GM20431 (cell line): ENCODE measurements at regions not wholly inside any gene's neighbourhood (a gene's known extent, or its start where the extent isn't known, plus 50 kb on each side); places are given as distances from the start of the nearest gene placed in this dataset.
"Not testable (repeated sequence)": the region's sequence is repeated elsewhere in the genome, so short reads cannot be mapped to it uniquely, and the experiment has no call there.

Source experiments
- in situ Hi-C: fragments of 300-500 bp; cut with MseI, MboI; formaldehyde crosslinking; loops from one replicate; pipeline ENCODE4 v1.15.0; 2020; ENCODE audit warnings: low sequenced_read_pairs; ENCODE audit not compliant: unreplicated experiment

- in situ Hi-C loops, result no loop called here
These were observed 99.5 kb upstream of the MSX2 start for GRCh38 chr5:174624733-174625522.

GRCh38 chr5:174625591-174626350 lies 98.6 kb upstream of the MSX2 start:
- in situ Hi-C loops, result no loop called here

DNA sequence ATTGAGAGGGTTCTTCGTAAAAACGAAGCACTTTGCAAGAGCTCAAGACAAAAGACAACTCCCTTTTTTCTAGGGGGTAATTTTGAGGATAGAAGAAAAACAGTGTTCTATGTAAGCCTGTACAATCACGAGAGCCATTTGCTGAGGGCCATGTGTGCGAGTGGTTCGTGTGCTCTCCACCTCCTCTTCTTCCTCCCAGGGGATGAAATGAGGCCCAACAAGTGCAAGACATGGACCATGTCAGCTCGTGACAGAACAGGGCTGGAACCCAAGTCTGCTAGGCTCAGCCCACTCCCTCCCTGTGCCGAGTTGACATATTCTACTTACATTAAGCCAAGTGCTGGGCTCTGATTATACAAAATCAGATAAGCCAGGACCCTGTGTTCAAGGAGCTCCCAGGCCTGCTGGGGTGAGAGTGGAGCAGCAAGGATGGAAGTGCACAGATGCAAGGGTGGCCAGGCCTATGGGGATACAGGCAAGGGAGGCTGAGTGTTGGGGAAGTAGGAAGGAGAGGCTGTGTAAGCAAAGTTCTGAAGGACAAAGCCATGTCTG lies 97.9 kb upstream of the MSX2 start:
- in situ Hi-C loops, result no loop called here

DNA sequence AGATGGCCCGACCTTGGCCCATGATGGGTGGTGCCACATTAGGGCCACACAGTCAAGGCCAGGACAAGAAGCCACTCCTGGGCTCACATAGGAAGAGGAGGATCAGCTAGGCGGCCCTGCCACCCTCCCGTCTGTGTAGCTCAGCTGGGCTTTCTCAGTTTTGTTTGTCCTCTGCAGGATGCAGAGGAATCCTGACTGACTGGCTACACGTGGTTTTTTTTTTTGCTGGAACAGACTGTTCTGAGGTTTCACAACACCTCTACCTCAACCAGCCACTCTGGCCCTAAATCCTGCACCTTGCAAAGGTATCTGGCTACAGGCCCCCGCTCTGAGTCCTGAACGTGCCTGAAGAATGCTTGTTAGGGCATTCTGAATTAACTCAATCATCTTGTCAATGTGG lies 88.3 kb upstream of the MSX2 start:
- in situ Hi-C loops, result no loop called here

DNA sequence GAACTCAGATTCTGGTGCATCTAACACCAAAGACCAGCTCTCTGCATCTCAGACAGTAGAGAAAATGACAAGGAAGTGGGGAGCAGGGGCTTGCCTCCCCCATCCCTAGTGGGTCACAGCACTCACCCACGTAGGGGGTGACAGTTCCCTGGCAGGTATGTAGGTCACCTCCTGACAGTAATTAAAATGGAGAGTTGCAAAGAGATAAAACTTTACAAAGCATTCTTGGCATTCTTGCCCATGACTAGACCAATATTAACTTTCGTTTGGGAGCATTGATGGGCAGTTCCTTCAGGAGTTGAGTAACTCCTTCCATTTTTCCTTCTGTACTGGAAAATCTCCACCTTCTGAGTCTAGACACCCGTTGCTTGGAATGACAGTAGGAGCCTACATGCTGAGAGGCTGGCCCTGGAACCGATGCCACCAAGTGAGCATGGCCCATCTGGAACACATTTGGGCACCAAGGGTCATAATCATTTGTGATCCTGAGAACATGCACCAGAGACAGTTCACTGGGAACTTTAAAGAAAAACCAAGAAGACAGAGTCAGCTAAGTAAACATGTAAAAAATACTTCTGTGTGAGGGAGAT lies 81.5 kb upstream of the MSX2 start:
- in situ Hi-C loops, result no loop called here

- in situ Hi-C loops, result no loop called here
These were observed 79.9 kb upstream of the MSX2 start for GRCh38 chr5:174644436-174644835.

DNA sequence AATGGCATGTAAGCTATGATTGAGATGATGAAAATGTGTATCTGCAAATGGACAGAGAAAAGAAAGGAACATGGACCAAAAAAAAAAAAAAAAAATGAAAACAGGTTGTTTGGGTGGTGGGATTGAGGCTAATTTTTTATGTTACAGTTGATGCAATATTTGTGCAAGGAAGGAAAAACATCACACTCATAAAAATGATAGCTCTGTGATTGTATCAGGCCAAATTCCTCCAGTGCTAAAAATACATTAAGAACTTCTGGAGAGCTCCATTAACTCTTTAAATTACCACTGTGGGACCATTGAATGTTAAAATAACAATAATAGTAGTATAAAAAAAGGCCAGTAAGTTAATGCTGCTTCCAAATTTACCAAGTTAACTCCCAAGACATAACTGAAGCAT lies 79.5 kb upstream of the MSX2 start:
- in situ Hi-C loops, result no loop called here

DNA sequence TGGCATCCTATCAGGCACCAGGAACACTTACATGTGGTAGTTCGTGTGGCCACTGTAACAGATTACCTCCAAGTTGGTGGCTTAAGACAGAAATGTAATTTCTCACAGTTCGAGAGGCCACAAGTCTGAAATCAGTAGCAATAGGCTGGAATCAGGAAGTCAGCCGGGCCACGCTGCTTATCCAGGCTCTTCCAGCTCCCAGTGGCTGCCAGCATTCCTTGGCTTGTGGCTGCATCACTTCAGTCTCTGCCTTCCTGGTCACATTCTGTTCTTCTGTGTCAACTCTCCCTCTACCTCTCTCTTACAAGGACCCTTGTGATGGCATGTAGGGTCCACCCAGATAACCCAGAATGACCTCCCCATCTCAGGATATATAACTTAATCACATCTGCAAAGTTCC lies 78.7 kb upstream of the MSX2 start:
- in situ Hi-C loops, result no loop called here

DNA sequence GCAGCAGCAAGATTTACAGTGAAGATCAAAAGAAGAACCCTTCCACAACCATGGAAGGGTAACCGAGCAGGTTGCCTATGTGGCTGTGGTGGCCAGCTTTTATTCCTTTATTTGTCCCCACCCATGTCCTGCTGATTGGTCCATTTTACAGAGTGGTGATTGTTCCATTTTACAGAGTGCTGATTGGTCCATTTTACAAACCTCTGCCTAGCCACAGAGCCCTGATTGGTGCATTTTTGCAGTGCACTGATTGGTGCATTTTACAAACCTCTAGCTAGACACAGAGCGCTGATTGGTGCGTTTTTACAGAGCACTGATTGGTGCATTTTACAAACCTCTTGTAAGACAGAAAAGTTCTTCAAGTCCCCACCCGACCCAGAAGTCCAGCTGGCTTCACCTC lies 75.8 kb upstream of the MSX2 start:
- in situ Hi-C loops, result not testable (repeated sequence)

- in situ Hi-C loops, result no loop called here
These were observed 75.0 kb upstream of the MSX2 start for GRCh38 chr5:174649391-174649790.

DNA sequence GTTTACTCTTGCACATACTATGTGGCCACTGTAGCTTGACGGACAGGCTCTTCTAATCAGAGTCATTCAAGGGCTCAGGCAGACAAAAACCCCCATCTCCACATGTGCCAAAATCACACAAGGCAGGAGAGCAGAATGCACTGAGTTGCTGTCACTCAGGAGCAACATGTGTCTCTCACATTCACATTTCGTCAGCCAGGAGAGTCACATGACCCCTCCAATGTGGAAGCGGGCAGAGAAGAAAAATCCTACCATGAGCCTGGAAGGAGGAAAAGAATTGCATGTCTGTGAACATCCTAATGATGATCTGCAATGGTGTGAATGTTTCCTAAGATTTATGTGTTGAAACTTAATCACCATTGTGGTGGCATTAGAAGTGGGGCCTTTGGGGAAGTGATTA lies 69.9 kb upstream of the MSX2 start:
- in situ Hi-C loops, result no loop called here

GRCh38 chr5:174655351-174655750 lies 69.0 kb upstream of the MSX2 start:
- in situ Hi-C loops, result no loop called here

DNA sequence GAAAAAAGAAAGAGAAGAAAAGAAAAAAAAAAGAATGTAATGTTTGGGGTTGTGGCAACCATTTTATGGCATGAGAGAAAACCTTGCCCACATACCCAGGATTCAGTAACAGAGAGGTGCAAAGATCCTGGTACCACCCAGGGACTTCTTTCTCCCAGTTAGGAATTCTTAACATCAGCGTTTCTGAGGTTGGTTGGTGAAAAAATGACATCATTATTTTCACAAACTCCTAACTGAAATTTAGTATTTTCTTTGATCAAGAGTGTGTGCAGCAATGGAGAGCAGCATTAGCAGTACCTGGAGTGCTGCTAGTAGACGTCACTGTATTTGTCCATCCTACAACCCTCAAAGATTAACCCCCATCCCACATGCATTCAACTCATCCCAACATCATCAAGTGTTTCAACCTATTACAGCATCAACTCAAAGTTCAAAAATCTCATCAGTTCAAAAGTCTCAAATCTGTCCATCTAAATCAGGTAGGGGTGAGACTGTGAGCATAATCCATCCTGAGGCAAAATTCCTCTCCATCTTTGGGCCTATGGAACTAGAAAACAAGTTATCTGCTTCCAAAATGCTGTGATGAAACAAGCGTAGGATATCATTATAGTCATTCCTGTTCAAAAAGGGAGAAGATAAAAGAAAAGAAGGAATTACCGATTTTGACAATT lies 60.1 kb upstream of the MSX2 start:
- in situ Hi-C loops, result no loop called here

DNA sequence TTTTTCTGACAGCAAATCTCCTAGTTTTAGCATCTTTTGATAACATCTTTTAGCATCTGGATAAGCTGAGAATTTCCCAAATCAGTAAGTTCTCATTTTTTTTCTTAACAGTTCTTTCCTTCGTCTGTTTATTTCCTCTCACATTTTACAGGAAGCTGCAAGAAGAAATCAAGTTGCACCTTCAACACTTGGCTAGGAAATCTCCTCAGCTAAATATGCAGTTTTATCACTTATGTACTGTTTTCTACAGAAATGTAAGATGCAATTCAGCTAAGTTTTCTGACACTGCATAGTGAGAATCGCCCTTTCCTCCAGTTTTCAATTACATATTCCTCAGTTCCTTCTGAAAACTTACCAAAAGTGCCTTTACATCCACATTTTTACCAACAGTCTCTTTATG lies 59.0 kb upstream of the MSX2 start:
- in situ Hi-C loops, result no loop called here

DNA sequence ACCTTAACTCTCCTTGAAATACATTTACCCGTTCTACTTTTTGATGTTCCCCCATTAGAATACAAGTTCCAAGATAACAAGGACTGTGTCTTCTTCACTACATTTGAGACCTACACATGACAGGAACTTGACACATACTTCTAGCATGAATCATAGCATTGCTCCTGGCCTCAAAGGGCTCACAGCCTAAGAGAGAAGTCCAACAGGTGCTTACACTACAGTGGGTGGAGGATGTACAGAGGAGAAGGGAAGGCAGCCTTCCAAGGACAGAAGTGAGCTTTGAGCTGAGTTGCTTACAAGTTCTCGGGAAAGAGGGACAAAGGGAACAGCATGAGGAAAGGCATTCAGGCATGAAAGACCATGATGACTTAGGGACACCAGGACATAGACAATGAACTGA lies 56.9 kb upstream of the MSX2 start:
- in situ Hi-C loops, result no loop called here

- in situ Hi-C loops, result no loop called here
These were observed 56.0 kb upstream of the MSX2 start for GRCh38 chr5:174668349-174668748.
